ENCODE measurements at regions not wholly inside any gene's neighbourhood (a gene's known extent, or its start where the extent isn't known, plus 50 kb on each side); places are given as distances from the start of the nearest gene placed in this dataset.

DNA sequence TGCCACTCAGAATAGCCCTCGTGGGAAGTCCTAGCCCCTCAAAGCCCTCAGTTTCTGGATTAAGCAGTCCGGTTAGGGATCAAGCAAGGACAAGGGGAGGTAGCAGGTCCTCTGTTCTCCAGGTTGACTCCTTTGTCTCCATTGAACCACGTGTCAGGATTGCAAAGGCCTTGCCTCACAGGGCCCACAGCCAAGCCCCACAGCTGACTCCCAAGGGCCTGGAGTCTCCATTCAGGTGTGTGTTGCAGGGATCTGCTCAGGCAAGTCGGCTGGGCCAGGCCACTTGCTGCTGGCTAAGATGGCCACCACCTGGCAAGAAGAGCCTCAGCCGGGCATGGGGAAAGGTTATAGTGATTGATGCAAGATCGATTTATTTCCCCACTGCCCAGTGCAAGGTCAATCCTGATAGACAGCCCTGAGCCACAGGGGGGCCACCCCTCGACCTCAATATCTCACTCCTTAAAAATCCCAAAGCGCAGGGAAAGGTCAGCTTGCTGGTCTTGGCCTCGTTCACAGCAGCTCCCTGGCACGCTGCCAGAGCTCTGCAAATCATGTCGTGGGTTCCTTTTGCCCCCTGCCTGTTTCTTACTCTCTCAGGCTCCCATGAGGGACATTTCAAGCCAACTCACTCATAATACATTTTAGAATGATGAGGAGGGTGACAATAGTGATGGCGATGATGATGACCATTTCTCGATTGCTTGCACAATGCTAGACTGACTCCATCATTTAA lies 75.9 kb downstream of the EDN3 start:
- peak; percentile 84 for ATAC-seq

DNA sequence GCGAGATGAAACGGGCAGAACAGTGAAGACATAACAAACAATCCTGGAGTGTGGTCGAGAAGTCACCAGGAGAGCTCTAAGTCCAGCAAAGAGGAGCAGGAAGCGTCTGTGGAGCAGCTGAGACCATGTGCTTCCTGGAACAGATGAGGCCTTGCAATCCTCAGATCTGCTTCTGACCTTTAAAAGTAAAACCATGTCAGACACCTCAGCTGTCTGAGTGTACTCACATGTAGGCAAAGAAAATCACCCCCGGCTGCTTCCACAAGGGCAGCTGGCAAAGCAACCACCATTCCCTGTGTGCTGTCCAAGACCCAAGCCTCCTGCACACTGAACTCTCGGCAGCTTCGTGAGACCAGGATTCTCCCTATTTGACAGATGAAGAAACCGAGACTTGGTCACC lies 76.6 kb downstream of the EDN3 start:
- ATAC-seq, result no peak

DNA sequence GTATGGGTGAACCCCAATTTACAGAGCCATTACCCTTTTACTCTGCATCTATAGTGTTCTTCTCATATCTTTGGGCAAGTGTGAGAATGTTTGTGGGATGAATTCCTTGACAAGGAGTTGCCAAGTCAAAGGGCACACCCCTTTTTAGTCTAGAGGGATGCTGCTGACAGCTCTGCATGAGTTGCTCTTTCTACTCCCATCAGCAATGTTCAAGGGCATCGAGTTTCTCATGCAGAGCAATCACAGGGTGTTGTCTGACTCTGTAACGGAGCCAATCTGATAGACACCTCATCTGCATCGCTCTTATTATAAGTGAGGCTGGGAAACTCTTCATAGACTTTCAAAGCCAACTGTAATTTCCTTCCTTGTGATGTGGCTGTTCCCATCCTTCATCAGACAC lies 77.4 kb downstream of the EDN3 start:
- ATAC-seq, result no peak

DNA sequence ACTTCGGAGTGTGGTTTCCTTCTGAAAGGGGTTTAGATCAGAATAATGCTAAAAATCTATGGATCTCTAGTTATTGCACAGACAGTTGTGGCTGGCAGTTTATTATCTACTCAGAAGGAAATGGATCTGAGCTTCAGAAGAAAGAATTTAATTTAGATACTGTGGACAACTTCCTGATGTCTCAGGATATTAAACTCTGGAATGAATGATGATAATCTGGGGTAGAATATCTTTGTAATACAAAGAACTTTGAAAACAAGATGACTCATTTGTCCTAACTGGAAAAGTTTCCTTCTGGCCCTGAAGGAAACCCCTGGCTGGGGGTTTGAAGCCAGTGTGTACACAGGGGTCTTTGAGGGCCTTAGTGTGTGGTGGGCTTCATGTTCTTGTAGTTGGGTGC lies 78.0 kb downstream of the EDN3 start:
- ATAC-seq, result no peak

DNA sequence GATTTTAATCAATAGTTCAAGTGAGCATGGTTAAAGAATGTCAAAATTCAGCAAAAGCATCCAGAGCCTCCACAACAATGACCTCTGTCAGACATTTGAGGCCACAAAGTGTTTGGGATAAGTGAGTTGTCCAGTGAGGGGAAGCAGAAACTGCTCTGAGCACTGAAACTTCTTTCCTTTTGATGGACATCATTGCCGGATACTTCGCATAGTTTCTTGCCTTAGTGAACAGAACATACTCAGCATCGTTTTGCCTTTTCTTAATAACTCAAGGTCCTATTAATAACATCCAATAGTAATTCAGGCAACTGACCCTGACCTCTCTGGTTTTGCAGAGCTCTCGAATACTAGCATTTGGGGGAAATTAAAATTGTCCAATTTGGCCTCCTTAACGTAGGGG lies 78.6 kb downstream of the EDN3 start:
- no peak for ATAC-seq

DNA sequence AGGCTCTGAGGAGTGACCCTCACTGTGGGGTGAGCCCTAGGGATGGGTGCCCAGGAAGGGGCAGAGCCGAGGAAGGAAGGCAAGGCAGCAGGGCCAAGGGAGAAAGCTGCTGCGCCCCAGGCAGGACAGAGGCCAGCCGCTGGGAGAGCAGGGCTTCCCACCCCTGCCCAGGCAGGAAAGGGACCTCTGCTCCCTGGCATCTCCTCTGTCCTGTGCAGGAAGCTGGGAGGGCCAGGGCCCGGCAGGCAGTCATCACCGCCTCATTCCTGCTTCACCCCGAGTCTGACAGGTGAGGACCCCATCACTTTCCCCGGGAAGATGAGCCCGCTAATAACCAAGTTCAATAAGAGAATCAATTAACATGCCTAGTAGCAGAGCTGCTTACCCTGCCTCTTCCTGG lies 81.3 kb downstream of the EDN3 start:
- no peak for ATAC-seq

DNA sequence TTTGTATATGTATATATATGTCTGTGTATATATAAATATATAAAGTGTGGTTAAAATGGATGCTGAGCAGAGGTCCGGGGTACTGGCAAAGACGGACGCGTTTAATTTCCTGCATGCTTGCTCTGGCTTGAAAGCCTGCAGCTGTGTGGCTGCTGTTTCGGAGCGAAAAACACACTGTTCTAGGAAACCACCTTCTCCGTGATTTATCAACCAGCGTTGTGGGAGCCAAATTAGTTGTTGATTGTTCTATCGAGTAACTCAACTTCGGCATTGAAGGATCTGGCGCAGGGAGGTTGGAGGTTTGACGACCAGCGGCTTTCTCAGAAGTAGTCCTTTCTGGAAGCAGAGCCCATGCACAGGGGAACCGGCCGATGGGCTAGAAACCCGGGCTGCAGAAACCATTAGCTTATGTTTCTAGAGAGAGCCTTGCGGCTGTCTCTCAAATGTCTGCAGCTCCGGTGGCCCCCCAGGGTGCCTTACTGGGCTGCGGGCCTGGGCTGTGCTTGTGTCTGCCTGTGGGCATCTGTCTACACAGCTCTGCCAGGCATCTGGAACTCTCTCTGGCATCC lies 81.8 kb downstream of the EDN3 start:
- no peak for ATAC-seq

DNA sequence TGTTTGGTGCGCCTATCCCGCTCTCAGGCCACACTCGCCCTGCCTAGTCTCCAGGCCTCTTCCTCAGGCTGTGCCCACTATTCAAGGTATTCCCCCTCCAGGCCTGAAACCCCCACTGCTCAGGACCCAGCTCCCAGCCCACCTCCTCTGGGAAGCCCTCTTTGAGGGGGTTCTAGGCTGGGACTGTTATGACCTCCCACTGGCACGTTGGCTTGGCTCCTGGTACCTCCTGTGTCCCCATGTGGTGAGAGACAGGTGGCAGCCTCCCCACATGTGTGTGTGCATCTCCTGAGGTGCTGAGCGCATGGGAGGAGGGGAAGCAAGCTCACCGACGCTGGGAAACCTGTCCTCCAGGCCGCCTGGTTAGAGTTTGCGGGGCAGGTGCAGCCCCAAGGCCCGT lies 82.5 kb downstream of the EDN3 start:
- no peak for ATAC-seq

DNA sequence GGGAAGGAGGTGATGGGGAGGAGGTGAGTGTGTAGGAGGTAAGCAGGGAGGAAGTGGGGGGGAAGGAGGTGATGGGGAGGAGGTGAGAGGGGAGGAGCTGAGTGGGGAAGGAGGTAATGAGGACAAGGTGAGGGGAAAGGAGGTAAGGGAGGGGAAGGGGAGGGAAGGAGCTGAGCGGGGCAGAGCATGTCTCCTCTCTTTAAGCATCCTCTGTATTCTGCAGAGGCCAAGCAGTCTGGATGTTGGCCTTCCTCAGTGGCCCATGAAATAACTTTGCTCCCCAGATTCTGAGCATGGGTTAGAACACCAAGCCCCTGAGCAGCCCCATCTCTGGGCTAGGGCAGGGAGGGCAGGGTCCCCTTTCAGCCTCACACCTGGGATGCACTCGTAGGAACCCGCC lies 84.6 kb downstream of the EDN3 start:
- no peak for ATAC-seq

DNA sequence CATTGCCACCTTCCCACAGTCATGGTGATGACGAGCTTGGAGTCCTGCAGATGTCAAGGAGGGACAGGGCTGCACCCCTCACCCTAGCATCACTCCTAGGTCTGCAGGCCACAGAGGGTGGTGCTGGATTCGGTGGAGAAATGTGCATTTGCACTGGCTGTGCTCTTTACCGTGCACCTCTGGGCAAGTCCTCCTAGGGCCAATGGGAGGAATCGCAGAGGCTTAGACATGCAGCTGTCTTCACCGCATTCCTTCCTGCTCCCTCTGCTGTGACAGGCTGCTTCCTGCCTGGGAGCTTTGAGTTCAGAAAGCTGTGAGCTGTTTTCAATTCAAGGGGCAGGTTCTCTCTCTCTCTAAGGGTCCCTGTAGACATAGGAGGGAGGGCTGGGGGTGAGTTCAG lies 85.1 kb downstream of the EDN3 start:
- ATAC-seq, result peak; percentile 42

DNA sequence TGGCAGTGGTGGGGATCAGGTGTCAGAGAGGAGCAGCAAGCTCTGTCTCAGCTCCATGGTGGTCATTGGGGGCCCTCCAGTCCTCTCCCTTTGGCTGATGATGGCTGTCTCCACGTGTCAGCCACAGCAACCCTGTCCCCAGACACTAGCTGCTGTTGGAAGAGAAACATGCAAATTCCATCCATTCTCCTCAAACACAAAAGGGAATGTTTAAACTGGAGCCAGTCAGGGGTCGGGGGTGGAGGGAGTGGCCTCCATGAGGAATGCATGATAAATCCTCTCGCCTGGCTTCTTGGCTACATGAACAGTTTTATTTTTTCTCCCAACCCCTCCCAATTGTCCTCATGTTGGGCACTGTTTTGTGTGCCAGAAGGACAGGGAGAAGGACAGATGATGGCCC lies 86.4 kb downstream of the EDN3 start:
- no peak for ATAC-seq

DNA sequence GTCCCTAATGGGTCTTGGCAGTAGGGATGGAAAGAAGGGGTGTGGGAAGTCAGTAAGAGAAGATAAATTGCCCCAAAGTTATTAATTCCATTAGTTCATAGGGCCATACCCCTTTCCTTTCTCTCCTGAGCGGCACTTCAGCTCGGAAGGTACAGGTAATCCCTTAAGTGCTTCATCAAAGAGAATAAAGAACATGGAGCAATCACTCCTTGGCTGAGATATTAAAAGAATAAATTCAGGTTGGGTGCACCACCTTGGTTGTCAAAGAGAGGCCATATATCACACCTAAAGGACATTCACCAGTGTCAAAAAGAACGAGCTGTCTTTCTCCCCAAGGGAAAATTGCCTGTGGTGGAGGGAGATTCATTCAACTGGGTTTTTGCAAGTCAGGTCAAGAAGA lies 87.5 kb downstream of the EDN3 start:
- peak; percentile 86 for ATAC-seq

DNA sequence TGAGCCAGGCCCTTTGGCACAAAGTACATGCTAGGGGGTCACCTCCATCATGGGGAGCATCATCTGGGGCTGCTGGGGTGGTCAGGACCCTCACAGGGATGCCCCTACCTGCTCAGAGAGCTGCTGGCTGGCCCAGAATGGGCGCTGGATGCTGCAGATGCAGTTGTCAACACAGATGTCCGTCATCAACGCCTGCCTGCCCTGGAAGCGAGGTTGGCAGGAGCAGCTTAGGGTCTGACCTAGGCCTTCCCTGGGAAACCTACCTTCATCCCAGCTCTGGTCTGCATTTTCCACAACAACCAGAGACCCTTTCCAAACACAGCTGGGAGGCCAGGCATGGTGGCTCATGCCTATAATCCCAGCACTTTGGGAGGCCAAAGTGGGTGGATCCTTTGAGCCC lies 88.0 kb downstream of the EDN3 start:
- ATAC-seq, result no peak

DNA sequence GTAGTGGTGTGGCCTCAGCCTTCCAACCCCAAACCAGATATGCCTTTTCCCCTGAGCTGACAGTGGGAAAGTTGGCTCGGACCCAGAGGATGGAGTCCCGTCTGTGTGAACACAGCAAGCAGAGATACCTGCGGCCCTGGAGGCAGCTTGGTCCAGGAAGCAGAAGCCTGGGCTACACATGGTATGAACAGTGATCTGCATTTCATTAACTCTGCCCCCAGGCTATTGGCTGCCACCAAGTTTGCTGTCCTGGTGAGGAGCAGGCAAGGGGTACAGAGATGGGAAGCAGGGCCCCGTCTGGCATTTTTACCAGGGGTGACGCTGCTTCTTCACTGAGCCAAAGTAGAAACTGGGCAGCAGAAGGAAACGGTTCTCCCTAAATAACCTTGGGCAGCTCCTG lies 90.0 kb downstream of the EDN3 start:
- no peak for ATAC-seq

DNA sequence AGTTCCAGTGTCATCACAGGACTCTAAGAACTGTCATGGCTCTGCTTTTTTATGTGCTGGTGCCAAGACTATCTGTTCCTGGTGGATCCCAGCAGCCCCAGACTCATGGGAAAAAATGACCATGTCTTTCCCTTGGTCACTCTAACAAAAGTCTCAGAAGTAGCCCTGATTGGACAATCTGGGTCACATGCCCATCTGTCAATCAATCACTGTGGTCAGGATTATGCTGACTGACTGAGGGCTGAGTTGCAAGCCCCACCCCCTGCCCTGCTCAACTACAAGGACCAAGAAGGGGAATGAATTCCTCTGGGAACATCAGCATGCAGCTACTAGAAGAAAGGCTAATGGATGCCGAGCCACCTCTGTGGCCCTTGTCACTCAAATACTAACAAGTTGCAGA lies 91.6 kb downstream of the EDN3 start:
- no peak for ATAC-seq

DNA sequence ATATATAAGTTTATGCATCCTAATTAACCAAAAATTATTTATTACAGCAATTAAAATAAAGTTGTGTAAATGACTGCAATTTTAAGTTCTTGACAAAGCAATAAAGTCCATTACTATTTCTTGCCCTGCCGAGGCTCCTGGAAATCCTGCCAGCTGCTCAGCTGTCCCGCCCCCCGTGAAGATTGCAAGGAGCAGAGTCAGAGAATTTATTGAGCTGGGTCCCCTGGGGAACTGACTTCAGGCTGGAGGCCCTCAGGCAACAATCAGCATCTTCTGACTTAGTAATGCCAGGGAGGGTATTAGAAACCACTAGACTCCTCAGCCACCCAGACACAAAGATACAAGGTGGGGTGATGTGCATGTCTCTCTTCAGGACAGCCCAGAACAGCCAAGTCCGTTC lies 92.3 kb downstream of the EDN3 start:
- no peak for ATAC-seq

DNA sequence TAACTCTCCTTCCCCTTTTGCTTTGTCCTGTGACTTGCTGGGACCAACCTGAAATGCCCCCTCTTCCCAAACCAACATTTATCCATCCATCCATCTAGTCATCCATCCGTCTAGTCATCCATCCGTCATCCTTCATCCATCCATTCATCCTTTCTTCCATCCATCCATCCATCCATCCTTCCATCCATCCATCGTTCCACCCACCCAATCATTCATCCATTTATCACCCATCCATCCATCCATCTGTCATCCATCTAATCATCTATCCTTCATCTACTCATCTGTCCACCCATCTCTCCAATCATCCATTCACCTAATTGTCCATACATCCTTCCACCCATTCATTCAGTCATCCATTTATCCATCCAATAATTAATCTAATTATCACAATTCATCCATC lies 92.7 kb downstream of the EDN3 start:
- ATAC-seq, result no peak

DNA sequence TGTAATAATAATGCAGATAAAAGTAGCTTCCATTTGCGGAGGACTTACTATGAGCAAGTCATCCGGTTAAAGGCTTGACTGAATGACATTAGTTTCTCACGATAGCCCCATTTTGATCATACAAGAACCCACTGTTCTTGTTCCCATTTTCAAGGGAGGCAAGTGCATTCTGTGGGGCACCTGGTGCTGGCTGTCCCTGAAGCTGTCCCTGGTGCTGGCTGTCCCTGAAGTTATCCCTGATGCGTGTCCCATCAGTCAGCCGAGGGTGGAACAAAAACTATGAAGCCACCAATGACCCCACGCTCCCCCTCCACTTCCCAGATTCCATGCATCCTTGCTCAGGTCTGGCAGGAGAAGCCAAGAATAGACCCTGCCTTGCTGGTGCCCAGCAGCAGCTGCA lies 95.3 kb downstream of the EDN3 start:
- no peak for ATAC-seq

DNA sequence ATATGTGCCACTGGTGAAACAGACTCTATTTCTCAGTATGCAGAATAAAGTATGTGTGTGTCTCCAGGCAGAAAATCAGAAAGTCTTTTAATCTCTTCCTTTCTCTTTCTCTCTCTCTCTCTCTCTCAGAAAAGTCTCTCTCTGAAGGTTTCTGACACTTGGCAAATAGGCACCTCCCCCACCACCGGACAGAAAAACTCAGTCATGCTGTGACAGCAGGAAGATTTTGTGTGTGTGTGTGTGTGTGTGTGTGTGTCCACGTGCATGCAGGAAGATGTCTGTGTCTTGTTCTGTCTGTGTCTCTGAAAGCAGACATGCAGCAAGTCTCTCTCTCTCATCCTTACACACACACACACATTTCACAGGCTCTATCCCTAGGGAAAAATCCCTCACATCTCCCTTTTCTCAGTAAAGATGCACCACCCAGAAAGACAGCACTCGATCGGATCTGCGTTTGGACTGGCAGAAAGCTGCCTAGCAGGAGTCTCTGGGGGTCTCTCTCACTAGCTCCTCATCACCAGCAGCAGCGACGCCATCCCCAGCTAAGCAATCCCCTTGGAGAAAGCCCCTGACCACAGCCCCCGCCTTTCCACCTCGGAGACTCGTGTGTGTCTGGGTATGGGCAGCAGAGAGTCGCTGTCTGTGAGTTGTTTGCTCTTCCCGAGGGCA lies 98.3 kb downstream of the EDN3 start:
- no peak for ATAC-seq

DNA sequence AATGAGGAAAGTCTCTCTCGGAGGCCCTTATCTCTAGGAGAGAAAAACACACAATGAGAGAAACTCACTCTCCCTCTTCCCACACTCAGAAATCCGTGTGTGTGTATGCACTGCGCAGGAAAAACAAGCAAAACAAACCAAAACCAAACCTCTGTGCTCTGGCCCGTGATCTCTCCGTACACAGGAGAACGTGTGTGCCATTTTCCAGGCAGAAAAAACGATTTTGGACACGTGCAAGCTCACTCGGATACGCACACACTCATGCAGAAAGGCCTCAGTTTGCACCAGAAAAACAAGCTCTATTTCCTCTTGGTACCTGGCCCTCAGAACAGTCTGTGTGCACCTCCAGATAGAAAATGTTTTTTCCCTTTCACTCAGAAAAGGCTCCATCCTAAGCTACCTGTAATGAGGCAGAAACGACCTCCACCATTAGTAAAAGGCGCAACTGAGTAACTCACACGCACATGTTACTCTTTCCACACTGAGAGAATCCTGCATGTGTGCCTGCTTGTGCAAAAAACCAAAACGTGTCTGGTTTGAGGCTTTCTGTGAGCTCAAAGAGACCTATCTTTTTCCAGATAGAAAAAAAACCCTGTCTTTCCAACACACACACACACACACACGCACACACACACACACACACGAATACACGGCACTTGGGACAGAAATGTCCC lies 99.2 kb downstream of the EDN3 start:
- no peak for ATAC-seq

DNA sequence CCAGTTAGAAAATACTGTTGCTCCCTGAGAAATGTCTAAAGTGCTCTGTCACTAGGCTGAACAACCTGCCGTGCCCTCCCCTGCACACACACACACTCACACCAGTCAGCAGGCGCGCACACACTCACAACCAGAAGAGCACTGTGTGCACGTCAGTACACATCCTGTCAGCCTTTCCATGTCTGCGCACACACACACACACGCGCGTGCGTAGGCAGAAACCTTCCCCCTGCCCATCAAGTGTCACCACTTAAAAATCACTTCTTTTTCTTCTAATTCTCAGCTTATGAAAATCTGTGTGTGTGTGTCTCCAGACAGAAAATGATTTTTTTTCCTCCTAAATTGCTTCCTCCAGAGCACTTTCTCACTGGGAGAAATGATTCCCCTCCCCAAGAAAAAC lies 100.3 kb downstream of the EDN3 start:
- ATAC-seq, result no peak

DNA sequence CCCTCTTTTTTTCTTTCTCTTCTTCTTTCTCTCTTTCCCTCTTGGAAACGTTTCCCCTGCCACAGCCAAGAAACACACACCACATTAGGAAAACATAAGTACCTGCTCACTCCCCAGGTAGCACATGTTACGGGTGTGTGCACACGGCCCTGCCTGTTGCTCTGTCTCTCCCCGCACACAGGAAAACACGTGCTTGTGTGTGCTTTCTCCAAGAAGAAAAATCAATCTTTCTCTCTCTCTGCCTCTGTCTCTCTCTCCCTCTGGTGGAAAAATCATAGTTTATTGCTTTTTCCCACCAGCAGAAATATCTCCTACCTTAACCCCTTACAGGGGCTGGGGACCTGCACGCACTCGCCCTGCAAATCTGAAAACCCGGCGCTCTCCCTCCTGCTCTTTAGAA lies 102.3 kb downstream of the EDN3 start:
- ATAC-seq, result peak; percentile 63

DNA sequence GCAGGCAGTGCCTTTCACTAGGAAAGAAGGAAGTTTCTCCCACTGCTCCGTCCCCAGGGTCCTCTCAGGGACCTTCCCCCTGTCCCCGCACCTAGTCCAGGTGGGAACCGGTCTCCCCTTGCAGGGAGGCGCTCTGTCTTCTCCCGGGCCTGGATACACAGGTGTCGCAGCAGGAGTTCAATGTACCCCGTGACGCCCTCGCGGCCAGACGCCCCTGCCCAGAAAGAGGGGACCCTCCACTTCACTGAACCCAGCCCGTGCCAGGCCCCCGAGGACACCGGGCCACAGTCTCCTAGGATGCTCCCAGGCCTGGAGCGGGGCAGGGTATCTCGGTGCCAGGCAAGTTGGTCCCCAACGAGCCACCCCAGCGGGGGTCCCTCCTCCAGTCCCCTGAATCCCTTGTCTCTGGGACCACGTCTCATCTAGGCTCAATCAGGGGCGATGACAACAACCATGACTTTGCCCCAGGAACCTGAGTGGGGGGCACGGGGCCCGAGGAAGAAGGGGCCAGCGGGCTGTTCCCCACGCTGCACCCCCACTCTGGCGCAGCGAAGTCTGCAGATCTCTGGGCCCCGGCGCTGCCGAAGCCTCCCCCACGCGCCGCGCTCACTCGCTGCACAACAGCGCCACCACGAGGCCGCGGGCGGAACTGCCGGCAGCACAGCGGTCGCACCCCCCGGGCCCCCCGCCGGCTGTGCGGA lies 103.0 kb downstream of the EDN3 start:
- ATAC-seq, result peak; percentile 77
